NCI-H526 treated with DMSO at 0.1 percent for 48 hours (cell line): ENCODE measurements at regions not wholly inside any gene's neighbourhood (a gene's known extent, or its start where the extent isn't known, plus 50 kb on each side); places are given as distances from the start of the nearest gene placed in this dataset.

Experiments used
- DNase-seq: peaks from one replicate; lab custom pipeline; 2025; lab: John Stamatoyannopoulos, UW

DNA sequence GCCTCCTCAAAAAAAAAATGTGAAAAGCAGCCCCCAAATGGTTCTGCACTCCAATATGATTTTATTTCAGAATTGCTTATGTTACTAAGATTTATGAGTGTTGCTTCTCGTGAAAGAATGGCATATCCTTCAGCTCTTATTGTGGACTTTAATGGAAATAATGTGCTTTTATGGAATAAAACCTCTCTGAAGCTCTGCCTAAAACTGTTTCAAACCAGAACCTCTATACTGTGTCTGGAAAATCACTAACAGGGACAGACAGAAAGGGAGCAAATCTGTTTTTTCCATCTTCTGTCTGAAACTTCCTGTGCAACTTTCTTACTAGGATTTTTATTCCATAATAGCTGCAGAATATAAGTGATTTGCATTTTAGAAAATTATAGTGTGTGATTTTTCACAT is 493.1 kb downstream of the ANKRD50 start:
- no peak for DNase-seq

GRCh38 chr4:124224256-124224655 is 488.3 kb downstream of the ANKRD50 start:
- DNase-seq = no peak

DNA sequence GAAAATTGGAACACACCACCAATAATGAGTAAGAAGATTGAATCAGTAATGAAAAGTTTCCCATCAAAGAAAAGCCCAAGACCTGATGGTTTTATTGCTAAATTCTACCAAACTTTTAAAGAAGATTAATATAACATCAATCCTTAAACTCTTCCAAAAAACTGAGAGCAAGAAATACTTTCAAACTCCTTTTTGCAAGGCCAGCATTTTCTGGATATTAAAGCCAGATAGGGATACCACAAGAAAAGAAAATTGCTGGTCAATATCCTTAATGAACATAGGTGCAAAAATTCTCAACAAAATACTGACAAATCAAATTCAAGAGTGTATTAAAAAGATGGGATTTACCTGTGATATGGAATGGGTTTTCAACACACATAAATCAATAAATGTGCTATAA is 484.6 kb downstream of the ANKRD50 start:
- no peak for DNase-seq

DNA sequence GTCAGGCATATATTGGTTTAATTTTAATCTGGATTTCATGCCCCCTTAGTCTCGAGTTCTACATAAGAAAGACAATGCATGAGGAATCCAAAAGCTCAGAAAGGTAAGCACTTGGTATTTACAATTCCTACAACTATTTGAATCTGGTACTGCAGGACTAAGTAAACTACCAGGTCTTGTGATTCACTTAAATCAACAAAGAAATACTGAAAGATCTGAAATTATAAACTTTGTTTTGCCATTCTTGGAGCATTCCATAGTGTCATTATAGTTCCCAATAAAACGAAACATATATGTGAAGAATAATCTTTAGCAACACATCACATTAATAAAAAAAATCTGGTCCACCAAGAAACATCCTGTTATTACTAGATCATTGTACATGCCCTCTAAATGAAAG is 482.3 kb downstream of the ANKRD50 start:
- DNase-seq = no peak

DNA sequence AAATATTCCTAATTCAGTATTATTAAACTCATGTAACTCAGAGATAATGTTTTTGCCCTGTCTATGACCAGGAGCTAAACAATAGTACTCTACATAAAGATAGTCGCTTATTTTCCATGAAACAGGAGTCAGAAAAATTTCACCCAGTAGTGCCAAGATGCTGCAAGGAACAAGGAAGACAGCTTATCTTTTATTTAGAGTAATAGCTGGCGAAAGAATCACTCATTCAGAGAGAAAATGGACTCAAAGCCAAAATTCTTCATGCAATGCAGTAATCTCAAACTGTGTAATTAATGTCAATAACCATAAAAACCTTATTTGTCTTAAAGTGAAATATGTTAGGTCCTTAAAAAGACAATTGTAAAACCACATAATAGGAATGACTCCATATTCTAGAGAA is 477.8 kb downstream of the ANKRD50 start:
- DNase-seq = no peak

GRCh38 chr4:124243671-124244366 is 468.7 kb downstream of the ANKRD50 start:
- no peak for DNase-seq

DNA sequence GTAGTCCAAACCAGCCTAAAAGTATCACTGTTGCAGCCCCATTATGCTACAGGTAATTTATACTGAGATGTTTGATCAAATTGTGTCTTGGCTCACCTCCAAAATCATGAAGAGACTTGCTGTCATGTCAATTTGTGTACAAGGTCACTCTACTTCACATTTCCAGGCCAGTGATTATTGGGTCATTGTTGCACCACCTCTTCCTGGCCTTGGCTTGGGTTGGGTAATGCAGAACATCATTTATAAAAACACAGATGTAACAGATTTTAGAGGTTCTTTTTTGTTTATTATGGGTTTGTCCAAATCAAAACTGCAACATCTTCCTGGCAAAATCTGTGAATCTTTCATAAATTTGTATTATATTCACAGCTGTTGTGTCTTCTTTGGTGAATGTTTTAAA is 459.5 kb downstream of the ANKRD50 start:
- no peak for DNase-seq

DNA sequence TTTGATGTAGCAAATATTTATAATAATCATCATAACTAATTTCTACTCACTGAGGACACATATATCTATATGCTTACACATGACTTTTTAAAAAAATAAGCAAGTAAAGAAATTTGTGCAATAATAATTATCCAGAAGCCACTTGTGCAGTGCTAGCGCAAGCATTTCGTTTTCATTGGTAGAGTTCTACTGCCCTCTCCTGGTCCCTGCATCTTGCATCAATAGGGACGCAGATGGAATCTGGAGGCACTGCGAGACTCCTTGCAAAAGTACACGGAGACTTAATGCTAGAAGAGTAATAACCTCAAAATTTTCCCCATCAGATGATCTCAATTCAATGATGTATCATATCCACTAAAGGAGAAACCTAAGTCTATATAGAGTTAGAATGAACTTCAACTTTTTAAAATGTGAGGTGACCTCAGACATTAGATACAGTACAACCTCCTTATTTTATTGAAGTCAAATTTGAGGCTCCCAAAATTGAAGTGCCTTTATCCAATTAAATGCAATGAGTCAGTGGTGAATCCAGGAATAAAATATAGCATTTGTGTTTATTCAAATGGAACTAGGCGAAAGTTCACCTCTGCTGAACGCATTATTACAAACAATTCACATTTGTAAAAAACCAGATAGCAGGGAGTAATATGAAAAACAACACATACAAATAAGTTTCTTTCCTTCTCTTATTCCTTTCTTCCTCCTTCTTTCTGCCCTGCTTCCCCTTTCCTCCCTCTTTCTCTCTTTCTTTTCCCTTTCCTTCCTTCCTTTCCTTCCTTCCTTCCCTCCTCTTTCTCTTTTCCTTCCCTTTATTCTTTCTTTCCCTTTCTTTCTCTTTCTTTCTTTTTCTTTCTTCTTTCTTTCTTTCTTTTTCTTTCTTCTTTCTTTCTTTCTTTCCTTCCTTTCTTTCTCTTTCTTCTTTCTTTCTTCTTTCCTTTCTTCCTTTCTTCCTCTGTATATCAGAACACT is 450.0 kb downstream of the ANKRD50 start:
- peak; percentile 68 for DNase-seq

DNA sequence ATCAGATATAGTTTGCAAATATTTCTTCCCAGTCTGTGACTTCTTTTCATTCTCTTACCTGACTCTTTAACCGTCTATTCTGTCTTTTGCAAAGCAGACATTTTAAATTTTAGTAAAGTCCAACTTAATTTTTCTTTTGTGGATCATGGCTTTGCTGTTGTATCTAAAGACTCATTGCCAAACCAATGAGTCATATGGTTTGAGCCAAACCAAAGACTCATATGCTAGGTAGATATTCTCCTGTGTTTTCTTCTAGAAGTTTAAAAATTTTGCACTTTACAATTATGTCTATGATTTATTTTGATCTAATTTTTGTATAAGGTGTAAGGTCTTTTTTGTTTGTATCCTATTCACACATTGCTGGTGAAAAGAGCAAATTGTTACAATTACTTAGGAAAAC is 446.8 kb downstream of the ANKRD50 start:
- DNase-seq = no peak

DNA sequence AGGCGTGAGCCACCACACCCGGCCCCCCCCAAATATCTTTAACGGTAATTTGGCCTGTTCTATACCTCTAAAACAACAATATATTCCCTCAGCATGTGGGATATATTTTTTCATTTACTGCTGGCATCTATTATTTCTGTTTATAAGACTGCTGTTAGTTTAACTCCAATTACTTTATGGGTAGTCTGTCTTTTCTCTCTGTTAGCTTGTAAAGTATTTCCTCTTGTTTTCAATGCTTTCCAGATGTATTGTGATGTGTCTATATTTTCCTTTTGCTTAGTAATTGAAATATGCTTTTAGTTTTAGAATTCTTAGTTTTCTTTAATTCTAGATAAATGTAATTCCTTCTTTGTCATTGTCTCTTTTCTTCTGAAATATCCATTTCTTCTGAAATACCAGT is 445.8 kb downstream of the ANKRD50 start:
- DNase-seq = no peak

GRCh38 chr4:124276461-124276860 is 436.1 kb downstream of the ANKRD50 start:
- no peak for DNase-seq

- no peak for DNase-seq
Observed at GRCh38 chr4:124277691-124278090, 434.8 kb downstream of the ANKRD50 start.

- no peak for DNase-seq
Observed at GRCh38 chr4:124278477-124278876, 434.1 kb downstream of the ANKRD50 start.

DNA sequence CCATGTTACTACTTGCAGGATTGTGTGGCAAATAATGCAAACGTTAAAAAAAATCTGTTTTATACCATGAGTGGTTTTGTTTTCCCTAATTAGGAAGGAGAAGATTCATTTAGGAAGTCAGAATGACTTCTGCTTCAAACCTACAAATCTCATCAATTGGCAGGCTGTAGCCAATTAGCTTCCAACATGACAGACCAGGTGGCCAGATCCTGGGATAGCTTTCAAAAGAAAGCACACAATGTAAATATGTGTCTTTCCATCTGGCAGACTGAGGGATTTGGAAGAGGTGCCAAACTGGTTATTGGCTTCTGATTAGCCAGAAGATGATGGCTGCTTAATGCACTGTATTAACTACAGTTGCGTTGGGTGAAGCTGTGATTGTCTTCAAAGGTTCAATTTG is 432.8 kb downstream of the ANKRD50 start:
- DNase-seq = no peak

GRCh38 chr4:124282301-124282898 is 430.1 kb downstream of the ANKRD50 start:
- no peak for DNase-seq

- DNase-seq = no peak
Observed at GRCh38 chr4:124288706-124289486, 423.6 kb downstream of the ANKRD50 start.

DNA sequence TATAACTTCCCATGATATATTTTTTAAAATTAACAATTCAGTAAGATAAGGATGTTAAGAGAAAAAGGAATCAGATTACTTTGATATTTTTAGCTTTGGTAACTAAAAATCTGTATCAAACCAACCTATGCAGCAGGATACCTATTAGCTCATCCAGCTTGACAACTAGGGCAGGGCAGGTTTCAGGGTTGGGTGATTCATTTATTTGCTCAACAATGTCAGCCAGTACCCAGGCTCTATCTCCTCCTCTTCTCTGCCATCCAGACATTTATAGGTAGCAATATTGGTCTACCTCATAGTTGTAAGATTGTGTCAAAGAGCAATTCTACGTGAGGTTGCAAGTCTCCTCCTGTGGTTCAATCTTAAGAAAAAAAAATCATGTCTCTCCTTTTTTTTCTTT is 421.9 kb downstream of the ANKRD50 start:
- DNase-seq = no peak

DNA sequence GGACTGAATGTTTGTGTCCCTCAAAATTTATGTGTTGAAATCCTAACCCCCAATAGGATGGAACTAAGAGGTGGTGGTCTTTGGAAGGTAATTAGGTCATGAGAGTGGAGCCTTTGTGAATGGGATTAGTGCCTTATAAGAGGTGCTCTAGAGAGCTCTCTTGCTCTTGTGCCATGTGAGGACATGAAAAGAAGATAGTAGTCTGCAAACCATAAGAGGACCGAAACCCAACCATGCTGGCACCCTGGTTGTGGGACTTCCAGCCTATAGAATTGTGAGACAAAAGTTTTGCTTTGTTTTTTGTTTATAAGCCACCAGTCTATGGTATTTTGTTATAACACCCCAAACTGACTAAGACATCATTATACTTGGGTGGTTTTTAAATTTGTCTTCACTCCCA is 417.1 kb downstream of the ANKRD50 start:
- DNase-seq = no peak

DNA sequence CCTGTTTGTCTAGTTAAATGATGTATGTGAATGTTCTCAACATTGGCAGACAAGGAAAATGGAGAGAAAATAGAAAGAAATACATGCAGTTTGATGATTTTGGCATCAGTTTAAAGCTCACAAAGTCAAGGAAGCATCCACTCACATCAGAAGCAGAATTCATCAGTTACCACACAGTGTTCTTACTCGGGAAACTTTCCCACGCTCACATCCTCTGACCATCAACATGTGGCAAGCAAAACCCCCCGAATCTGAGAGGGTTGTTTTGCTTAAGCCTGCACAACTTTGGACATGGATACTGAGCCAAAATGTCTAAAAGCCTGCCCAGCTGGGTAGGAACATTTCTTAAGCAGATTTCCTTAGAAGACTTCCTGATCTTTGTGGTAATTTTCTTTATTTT is 407.6 kb downstream of the ANKRD50 start:
- no peak for DNase-seq

DNA sequence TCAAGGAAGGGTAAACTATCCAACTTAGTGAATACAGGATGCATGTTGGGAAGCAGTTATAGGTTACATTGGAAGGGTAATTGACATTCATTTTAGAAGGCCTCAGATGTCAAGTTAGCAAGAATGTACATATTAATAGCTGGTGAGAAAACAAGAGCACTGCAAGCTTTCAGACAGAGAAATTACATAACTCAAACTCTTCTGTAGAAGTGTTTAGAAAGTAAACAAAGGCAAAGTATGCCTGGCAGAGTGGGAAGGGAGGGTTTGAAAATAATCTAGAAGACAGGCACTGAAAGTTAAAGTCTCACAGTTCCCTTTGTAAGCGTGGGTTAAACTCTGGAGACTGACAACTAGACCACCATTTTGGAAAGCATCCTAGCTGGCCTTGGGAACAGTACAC is 406.2 kb downstream of the ANKRD50 start:
- no peak for DNase-seq

DNA sequence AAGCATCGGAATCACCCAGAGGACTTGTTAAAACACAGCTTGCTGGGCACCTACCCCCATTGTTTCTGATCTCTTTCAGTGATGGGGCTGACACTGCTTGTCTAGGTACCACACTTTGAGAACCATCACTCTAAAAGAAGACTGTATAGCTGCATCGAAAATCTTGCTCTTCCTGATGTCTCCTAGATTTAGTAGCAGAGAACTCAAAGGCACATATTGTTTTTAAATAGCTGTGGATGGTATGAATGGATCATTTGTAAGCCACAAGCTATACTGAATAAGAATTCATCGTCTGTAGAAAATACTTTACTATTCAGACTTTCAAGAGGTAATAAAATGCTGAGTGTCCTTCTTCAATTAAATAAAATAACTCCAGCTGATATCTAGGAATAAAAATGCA is 405.4 kb downstream of the ANKRD50 start:
- no peak for DNase-seq

GRCh38 chr4:124318292-124318691 is 394.2 kb downstream of the ANKRD50 start:
- DNase-seq = no peak
